Endothelial cell (in vitro differentiated cells): ENCODE measurements at regions not wholly inside any gene's neighbourhood (a gene's known extent, or its start where the extent isn't known, plus 50 kb on each side); places are given as distances from the start of the nearest gene placed in this dataset.
"Not testable (repeated sequence)": the region's sequence is repeated elsewhere in the genome, so short reads cannot be mapped to it uniquely, and the experiment has no call there.

Source experiments
- DNase-seq: peaks from one replicate; pipeline ENCODE4 v3.0.0; 2021; ENCODE audit warnings: low spot score
- H3K27ac Mint-ChIP-seq: one replicate; pipeline ENCODE4 v1.8.0; 2021; ENCODE audit warnings: mixed read lengths, inconsistent platforms; ENCODE audit not compliant: unreplicated experiment
- H3K27me3 Mint-ChIP-seq: one replicate; pipeline ENCODE4 v1.8.0; 2021; ENCODE audit warnings: mild to moderate bottlenecking, moderate library complexity, mixed read lengths, inconsistent platforms; ENCODE audit not compliant: unreplicated experiment
- H3K36me3 Mint-ChIP-seq: one replicate; pipeline ENCODE4 v1.8.0; 2021; ENCODE audit warnings: mild to moderate bottlenecking, low read depth, mixed read lengths, inconsistent platforms; ENCODE audit not compliant: unreplicated experiment
- H3K4me1 Mint-ChIP-seq: one replicate; pipeline ENCODE4 v1.8.0; 2021; ENCODE audit warnings: mild to moderate bottlenecking, mixed read lengths, inconsistent platforms; ENCODE audit not compliant: unreplicated experiment
- H3K4me3 Mint-ChIP-seq: one replicate; pipeline ENCODE4 v1.8.0; 2021; ENCODE audit warnings: mild to moderate bottlenecking, mixed read lengths, inconsistent platforms; ENCODE audit not compliant: unreplicated experiment
- H3K9me3 Mint-ChIP-seq: one replicate; pipeline ENCODE4 v1.8.0; 2021; ENCODE audit warnings: mixed read lengths, inconsistent platforms; ENCODE audit not compliant: unreplicated experiment
- TF ChIP-seq, protein P1 (sequence below): fragments of 200-600 bp; sonication (generic); IDR thresholded peaks from one replicate; pipeline ENCODE4 v1.5.0; 2021; ENCODE audit warnings: antibody characterized with exemption; ENCODE audit not compliant: unreplicated experiment

DNA sequence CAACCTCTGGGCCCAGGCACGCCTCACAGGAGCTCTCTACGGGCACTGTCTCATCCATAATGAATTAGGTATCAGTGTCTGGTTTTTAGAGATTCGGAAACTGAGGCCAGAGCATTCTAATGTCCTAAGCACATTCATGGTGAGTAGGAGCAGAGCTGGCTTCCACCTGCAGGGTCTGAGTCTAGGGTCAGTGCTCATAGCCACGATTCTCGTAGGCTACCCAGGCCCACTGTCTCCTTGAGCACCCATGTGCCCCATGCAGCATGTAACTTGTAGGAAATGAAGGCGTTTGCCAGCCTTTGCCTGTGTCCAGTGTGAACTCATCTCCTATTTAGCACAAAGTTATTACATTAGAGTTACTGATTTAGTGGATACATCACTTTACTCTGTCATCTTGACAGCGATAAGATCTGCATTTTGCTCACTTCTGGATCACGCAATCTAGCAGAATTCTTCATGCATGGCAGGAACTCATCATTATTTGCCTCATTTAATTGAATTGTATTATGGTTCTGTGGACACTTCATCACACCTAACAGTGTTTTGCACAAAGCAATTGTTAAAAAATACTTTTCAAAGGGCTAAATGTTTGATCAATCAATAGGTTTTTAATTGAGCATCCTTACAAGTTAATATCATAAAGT lies 205.3 kb upstream of the SULF2 start:
- TF ChIP-seq, protein P1, sequence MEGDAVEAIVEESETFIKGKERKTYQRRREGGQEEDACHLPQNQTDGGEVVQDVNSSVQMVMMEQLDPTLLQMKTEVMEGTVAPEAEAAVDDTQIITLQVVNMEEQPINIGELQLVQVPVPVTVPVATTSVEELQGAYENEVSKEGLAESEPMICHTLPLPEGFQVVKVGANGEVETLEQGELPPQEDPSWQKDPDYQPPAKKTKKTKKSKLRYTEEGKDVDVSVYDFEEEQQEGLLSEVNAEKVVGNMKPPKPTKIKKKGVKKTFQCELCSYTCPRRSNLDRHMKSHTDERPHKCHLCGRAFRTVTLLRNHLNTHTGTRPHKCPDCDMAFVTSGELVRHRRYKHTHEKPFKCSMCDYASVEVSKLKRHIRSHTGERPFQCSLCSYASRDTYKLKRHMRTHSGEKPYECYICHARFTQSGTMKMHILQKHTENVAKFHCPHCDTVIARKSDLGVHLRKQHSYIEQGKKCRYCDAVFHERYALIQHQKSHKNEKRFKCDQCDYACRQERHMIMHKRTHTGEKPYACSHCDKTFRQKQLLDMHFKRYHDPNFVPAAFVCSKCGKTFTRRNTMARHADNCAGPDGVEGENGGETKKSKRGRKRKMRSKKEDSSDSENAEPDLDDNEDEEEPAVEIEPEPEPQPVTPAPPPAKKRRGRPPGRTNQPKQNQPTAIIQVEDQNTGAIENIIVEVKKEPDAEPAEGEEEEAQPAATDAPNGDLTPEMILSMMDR: no peak
- no peak for DNase-seq
- Mint-ChIP-seq H3K9me3 (peaks cover 6% of the 10 kb centered on the region), H3K27me3 (no peaks in the 10 kb centered on the region), H3K4me1 (no peaks in the 10 kb centered on the region), H3K27ac (no peak overlapping the region), H3K4me3 (no peak overlapping the region), H3K36me3 (peaks cover 7% of the 10 kb centered on the region)

DNA sequence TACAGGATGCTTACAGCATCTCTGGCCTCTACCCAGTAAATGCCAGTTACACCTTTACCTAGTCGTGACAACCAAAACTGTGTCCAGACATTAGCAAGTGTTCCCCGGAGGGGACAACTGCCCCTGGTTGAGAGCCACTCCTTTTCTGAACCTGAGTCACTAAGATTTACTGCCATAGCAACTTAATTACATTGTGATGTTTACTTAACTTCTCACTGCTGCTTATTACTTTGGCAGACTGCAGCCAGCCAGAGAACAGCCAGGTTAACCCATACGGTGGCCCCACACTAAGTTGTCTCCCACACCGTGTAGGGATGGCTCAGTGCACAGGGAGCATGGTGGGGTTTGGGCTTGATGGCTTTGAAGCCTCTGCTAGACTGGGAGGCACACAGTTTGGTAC lies 204.7 kb upstream of the SULF2 start:
- no peak overlapping the region for H3K27ac Mint-ChIP-seq
- no peaks in the 10 kb centered on the region for H3K4me1 Mint-ChIP-seq
- H3K36me3 Mint-ChIP-seq: peaks cover 7% of the 10 kb centered on the region
- no peaks in the 10 kb centered on the region for H3K27me3 Mint-ChIP-seq
- TF ChIP-seq, protein P1: no peak
- no peak for DNase-seq
- no peak overlapping the region for H3K4me3 Mint-ChIP-seq
- peaks cover 6% of the 10 kb centered on the region for H3K9me3 Mint-ChIP-seq

DNA sequence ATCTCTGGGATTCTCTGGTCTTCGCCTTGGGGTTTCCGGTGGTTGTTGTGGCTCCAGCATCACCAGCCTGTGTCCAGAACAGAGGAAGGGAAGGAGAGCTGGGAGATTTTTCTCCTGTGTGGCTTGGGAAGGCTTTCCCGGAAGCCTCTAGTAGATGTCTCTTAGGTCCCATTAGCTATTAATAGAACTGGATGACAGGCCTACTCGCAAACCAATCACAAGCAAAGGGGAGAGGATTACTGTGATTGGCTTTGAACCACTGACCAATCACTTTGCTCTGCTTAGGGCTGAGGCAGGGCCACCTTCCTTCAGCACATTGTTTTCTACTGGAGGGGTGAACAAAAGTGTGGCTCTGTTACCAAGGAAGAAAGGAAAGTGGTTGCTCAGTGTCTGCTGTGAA lies 203.4 kb upstream of the SULF2 start:
- Mint-ChIP-seq H3K4me1 (no peaks in the 10 kb centered on the region), H3K27ac (no peak overlapping the region), H3K9me3 (peaks cover 6% of the 10 kb centered on the region), H3K4me3 (no peak overlapping the region), H3K27me3 (no peaks in the 10 kb centered on the region), H3K36me3 (peaks cover 7% of the 10 kb centered on the region)
- no peak for DNase-seq
- TF ChIP-seq, protein P1: no peak

DNA sequence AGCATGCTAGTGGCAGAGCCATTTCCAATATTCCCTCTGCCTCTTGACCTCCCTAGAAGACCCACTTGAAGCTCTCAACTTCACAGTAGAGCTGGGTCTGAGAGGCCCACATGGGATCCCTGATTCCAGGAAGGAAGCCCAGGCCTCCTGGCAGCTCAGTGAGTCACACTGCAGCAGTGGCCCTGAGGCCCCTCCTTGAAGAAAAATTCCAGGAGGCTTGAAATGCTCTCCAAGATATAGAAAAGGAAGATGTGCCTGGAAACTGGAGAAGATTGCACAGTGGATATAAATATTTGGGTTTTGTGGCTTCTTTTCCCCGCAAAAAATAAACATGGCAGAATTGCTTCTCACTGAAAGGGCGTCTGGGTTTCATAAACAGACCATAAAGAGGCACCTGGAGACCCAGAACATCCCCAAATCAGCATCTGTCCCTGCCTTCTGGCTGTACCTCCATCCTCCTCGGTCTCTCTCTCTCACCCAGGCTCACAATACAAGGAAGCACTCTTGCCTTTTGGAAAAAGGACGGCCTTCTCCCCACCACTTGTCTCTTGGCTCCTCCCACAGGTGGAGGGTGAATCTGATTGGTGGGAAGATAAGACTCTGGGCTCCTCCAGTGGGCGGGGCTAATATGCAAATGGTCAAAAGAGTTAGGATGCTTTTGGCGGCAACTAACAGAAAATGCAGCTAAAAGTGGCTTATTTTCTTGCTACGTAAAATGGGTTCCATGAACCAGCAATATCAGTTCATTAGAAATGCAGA lies 200.0 kb upstream of the SULF2 start:
- Mint-ChIP-seq H3K4me3 (no peak overlapping the region), H3K9me3 (no peaks in the 10 kb centered on the region), H3K27me3 (peaks cover 3% of the 10 kb centered on the region), H3K27ac (no peak overlapping the region), H3K4me1 (no peaks in the 10 kb centered on the region), H3K36me3 (no peaks in the 10 kb centered on the region)
- TF ChIP-seq, protein P1: no peak
- no peak for DNase-seq

DNA sequence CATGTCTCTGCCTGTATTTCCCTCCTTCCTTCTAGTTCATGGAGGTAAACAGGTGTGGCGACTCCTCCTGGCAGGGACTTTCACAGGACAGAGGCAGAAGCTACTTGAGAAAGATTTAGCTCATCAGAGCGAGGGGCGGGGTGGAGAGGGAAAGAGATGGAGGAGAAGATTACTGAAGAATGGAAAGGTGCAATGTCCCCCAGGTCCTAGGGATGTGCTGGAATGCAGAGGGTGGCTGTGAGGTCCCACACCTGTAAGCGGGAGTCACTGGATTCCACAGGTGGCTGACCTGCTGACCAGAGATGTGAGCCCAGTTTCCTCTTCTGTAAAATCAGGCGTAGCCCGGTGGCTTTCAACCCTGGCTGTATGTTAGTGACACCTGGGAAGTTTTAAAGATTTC lies 199.2 kb upstream of the SULF2 start:
- Mint-ChIP-seq H3K36me3 (no peaks in the 10 kb centered on the region), H3K4me3 (no peak overlapping the region), H3K27me3 (peaks cover 3% of the 10 kb centered on the region), H3K9me3 (no peaks in the 10 kb centered on the region), H3K27ac (no peak overlapping the region), H3K4me1 (no peaks in the 10 kb centered on the region)
- DNase-seq: no peak
- TF ChIP-seq, protein P1: no peak

DNA sequence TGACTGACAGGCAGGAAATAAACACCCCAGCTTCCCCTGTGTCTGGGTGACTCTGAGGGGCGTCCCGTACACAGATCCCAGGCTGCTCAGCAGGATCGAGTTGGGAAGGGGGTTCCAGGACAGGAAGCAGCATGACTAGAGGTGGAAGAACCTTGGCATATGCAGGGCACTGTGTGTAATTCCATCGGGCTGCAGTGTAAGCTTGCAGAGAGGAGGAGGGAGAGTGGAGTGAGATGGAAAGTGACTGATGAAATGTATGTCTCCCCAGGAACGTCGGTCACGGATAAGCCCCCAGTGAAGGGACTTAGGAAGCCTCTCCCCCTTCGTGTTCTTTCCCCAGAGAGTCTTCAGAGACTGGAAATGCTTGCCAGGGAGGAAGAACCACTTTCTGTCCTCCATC lies 198.4 kb upstream of the SULF2 start:
- H3K27ac Mint-ChIP-seq, H3K27me3 Mint-ChIP-seq, H3K4me1 Mint-ChIP-seq, H3K4me3 Mint-ChIP-seq, DNase-seq, H3K36me3 Mint-ChIP-seq, H3K9me3 Mint-ChIP-seq: not testable (repeated sequence)
